Type B pancreatic cell (in vitro differentiated cells): ENCODE measurements at regions not wholly inside any gene's neighbourhood (a gene's known extent, or its start where the extent isn't known, plus 50 kb on each side); places are given as distances from the start of the nearest gene placed in this dataset.
"Not testable (repeated sequence)": the region's sequence is repeated elsewhere in the genome, so short reads cannot be mapped to it uniquely, and the experiment has no call there.

Source experiments
- DNase-seq: peaks from one replicate; pipeline ENCODE4 v3.0.0; 2021; ENCODE audit warnings: mixed read lengths; ENCODE audit not compliant: unreplicated experiment; ENCODE audit errors: extremely low spot score
- H3K27ac Mint-ChIP-seq: 2 replicates; pipeline ENCODE4 v1.8.0; 2021; ENCODE audit warnings: mild to moderate bottlenecking, mixed read lengths
- H3K27me3 Mint-ChIP-seq: 2 replicates; pipeline ENCODE4 v1.8.0; 2021; ENCODE audit warnings: mixed read lengths
- H3K36me3 Mint-ChIP-seq: 2 replicates; pipeline ENCODE4 v1.8.0; 2021; ENCODE audit warnings: mixed read lengths
- H3K4me1 Mint-ChIP-seq: one replicate; pipeline ENCODE4 v1.8.0; 2021; ENCODE audit warnings: mixed read lengths; ENCODE audit not compliant: unreplicated experiment
- H3K4me3 Mint-ChIP-seq: 2 replicates; pipeline ENCODE4 v1.8.0; 2021; ENCODE audit warnings: mild to moderate bottlenecking, mixed read lengths
- H3K9me3 Mint-ChIP-seq: 2 replicates; pipeline ENCODE4 v1.8.0; 2021; ENCODE audit warnings: mixed read lengths
- TF ChIP-seq, protein P1 (sequence below): fragments of 200-600 bp; sonication (generic); conservative IDR thresholded peaks from 2 replicates; pipeline ENCODE4 v1.5.0; 2021; ENCODE audit warnings: antibody characterized with exemption, mild to moderate bottlenecking

DNA sequence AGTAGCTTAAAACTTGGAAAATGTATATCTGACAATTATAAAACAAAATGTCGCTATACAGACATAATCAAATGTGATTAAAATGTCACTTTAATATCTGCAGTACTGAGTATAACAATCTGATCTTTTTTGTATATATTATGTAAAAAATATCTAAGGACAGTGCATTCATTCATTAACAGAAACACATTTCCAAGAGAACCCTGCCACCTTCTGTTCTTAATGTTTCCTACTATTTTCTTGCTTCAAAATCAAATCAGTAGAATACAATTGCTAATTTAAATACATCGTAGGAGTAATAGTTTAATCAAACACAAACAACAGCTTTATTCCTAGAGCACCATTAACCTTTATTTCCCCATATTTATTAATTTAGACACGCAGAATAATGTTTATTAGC, 142.6 kb upstream of the ST8SIA4 start:
- peaks cover 3% of the 10 kb centered on the region for H3K9me3 Mint-ChIP-seq
- H3K4me1 Mint-ChIP-seq = no peaks in the 10 kb centered on the region
- H3K36me3 Mint-ChIP-seq = no peaks in the 10 kb centered on the region
- no peaks in the 10 kb centered on the region for H3K27me3 Mint-ChIP-seq
- H3K27ac Mint-ChIP-seq = no peak overlapping the region
- TF ChIP-seq, protein P1, sequence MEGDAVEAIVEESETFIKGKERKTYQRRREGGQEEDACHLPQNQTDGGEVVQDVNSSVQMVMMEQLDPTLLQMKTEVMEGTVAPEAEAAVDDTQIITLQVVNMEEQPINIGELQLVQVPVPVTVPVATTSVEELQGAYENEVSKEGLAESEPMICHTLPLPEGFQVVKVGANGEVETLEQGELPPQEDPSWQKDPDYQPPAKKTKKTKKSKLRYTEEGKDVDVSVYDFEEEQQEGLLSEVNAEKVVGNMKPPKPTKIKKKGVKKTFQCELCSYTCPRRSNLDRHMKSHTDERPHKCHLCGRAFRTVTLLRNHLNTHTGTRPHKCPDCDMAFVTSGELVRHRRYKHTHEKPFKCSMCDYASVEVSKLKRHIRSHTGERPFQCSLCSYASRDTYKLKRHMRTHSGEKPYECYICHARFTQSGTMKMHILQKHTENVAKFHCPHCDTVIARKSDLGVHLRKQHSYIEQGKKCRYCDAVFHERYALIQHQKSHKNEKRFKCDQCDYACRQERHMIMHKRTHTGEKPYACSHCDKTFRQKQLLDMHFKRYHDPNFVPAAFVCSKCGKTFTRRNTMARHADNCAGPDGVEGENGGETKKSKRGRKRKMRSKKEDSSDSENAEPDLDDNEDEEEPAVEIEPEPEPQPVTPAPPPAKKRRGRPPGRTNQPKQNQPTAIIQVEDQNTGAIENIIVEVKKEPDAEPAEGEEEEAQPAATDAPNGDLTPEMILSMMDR = peak; percentile 32
- no peak overlapping the region for H3K4me3 Mint-ChIP-seq
- DNase-seq = no peak

DNA sequence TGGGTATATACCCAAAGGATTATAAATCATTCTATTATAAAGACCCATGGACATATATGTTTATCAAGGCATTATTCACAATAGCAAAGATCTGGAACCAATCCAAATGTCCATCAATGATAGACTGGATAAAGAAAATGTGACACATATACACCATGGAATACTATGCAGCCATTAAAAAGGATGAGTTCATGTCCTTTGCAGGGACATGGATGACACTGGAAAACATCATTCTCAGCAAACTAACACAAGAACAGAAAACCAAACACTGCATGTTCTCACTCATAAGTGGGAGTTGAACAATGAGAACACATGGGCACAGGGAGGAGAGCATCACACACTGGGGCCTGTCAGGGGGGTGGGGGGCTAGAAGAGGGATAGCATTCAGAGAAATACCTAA, 136.9 kb upstream of the ST8SIA4 start:
- not testable (repeated sequence) for H3K4me3 Mint-ChIP-seq, H3K9me3 Mint-ChIP-seq, H3K4me1 Mint-ChIP-seq, H3K36me3 Mint-ChIP-seq, DNase-seq, H3K27ac Mint-ChIP-seq, H3K27me3 Mint-ChIP-seq

DNA sequence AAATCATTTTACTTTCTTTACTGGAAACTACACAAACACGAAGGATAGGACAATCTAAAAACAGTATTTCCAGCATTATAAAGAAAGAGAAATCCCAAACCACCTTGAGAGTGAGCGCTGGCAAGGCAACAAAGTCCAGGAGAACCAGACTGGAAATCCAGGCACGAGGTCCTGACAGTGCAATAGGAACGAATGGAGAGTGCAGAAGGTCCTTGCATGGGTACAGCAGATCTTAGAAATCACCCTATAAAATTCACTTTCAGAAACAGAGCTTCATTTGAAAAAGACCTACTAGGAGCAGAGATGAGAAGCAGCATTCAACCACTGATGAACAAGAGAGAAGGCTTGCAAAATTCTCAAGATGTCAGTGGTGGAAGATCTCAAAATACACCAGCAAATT, 133.7 kb upstream of the ST8SIA4 start:
- no peaks in the 10 kb centered on the region for H3K4me1 Mint-ChIP-seq
- no peaks in the 10 kb centered on the region for H3K27me3 Mint-ChIP-seq
- no peak overlapping the region for H3K27ac Mint-ChIP-seq
- DNase-seq = no peak
- no peak overlapping the region for H3K4me3 Mint-ChIP-seq
- TF ChIP-seq, protein P1 = no peak
- no peaks in the 10 kb centered on the region for H3K36me3 Mint-ChIP-seq
- H3K9me3 Mint-ChIP-seq = no peaks in the 10 kb centered on the region

DNA sequence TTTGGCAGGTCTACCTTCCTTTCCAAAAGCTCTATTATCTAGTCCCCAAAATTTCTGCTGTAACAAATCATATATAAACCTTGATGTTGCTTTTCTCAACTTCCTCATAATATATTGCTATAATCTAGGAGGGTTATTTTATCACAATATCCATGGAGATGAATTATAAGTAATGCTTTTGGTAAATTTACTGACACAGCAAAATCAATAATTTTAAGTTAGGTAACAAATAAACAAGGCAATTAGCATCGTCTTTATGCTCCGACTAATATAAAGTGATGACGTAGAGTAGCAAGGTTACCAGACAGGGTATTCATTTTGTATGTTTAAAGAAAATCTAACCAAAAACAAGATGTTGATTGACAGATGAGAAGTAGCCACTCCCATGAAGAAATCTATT, 132.3 kb upstream of the ST8SIA4 start:
- no peaks in the 10 kb centered on the region for H3K27me3 Mint-ChIP-seq
- no peak overlapping the region for H3K27ac Mint-ChIP-seq
- TF ChIP-seq, protein P1 = no peak
- H3K36me3 Mint-ChIP-seq = no peaks in the 10 kb centered on the region
- no peak overlapping the region for H3K4me3 Mint-ChIP-seq
- no peak for DNase-seq
- no peaks in the 10 kb centered on the region for H3K9me3 Mint-ChIP-seq
- H3K4me1 Mint-ChIP-seq = no peaks in the 10 kb centered on the region

- DNase-seq = no peak
- no peaks in the 10 kb centered on the region for H3K27me3 Mint-ChIP-seq
- no peak overlapping the region for H3K4me3 Mint-ChIP-seq
- TF ChIP-seq, protein P1 = no peak
- H3K36me3 Mint-ChIP-seq = no peaks in the 10 kb centered on the region
- H3K4me1 Mint-ChIP-seq = no peaks in the 10 kb centered on the region
- no peak overlapping the region for H3K27ac Mint-ChIP-seq
- H3K9me3 Mint-ChIP-seq = peaks cover 5% of the 10 kb centered on the region
Measured at GRCh38 chr5:101024299-101024698, 121.2 kb upstream of the ST8SIA4 start.

DNA sequence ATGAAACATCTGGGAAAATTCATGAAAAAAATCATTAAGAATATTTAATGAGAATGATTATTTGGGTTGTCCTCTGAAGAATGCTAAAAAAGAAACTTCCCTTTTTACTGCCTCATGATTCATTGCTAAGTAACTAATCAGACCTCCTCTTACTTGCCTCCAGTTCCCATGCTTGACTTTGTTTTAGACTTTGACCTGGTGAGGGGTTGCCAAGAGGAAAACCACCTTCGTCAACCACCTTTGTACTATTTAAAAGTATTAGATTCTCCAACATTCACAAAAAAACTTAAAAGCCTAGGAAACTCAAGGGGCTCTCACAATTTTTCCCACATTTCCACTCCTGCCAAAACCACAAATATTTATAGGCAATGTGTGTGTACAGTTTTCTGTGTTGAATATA, 115.2 kb upstream of the ST8SIA4 start:
- Mint-ChIP-seq H3K4me1 (no peaks in the 10 kb centered on the region), H3K27ac (no peak overlapping the region), H3K27me3 (no peaks in the 10 kb centered on the region), H3K4me3 (no peak overlapping the region), H3K36me3 (no peaks in the 10 kb centered on the region), H3K9me3 (no peaks in the 10 kb centered on the region)
- no peak for DNase-seq
- TF ChIP-seq, protein P1 = no peak
